Ascending aorta (tissue), 2 donors: ENCODE measurements at regions not wholly inside any gene's neighbourhood (a gene's known extent, or its start where the extent isn't known, plus 50 kb on each side); places are given as distances from the start of the nearest gene placed in this dataset.

Source experiments
- DNase-seq, 2 donors: peaks; one replicate each; pipeline ENCODE4 v3.0.0-alpha.2; 2019; ENCODE audit warnings: low spot score in 2 of 2
- H3K27ac ChIP-seq, 2 donors: fragments of 200-600 bp; sonication (generic); one replicate each; pipeline ENCODE4 v1.5.1; 2016 to 2017; ENCODE audit warnings: mild to moderate bottlenecking in 1 of 2
- H3K27me3 ChIP-seq: fragments of 200-600 bp; sonication (generic); one replicate; pipeline ENCODE4 v1.5.1; 2017
- H3K36me3 ChIP-seq, 2 donors: fragments of 200-600 bp; sonication (generic); one replicate each; pipeline ENCODE4 v1.5.1; 2016
- H3K4me1 ChIP-seq, 2 donors: fragments of 200-600 bp; sonication (generic); one replicate each; pipeline ENCODE4 v1.5.1; 2016 to 2017; ENCODE audit warnings: mild to moderate bottlenecking in 1 of 2
- H3K4me3 ChIP-seq, 2 donors: fragments of 200-600 bp; sonication (generic); one replicate each; pipeline ENCODE4 v1.5.1; 2016 to 2017; ENCODE audit warnings: mild to moderate bottlenecking in 1 of 2
- H3K9me3 ChIP-seq, 2 donors: fragments of 200-600 bp; sonication (generic); one replicate each; pipeline ENCODE4 v1.5.1; 2016
- CTCF ChIP-seq, 3 experiments: fragments of 200-600 bp in 2 of 3; fragments of 450-650 bp in 1 of 3; sonication (generic) in 2 of 3; IDR thresholded peaks; one replicate each; pipeline ENCODE4 v1.5.1; 2016 to 2019; ENCODE audit warnings: antibody characterized with exemption in 3 of 3, mild to moderate bottlenecking in 1 of 3, moderate library complexity in 1 of 3
- intact Hi-C: fragments of 100-400 bp; cut with DNase I; formaldehyde crosslinking; loops from one replicate; pipeline ENCODE4 v1.15.1; 2023

- peaks cover 0 to 5% of the 10 kb centered on the region in 2 donors for H3K9me3 ChIP-seq
- H3K4me1 ChIP-seq = no peaks in the 10 kb centered on the region
- intact Hi-C loops = loop anchor here (2.0 kb wide), 1 partner anchor 902 kb away; no protein-coding TSS in a partner anchor
- DNase-seq = no peak
- no peaks in the 10 kb centered on the region for H3K27me3 ChIP-seq
- no peak for TF ChIP-seq CTCF (IDR thresholded peaks at IDR 0.05)
- no peak overlapping the region for H3K27ac ChIP-seq
- H3K4me3 ChIP-seq = no peak overlapping the region
- no peaks in the 10 kb centered on the region for H3K36me3 ChIP-seq
Measured at GRCh38 chr6:85322446-85323105, 127.3 kb upstream of the NT5E start.

DNA sequence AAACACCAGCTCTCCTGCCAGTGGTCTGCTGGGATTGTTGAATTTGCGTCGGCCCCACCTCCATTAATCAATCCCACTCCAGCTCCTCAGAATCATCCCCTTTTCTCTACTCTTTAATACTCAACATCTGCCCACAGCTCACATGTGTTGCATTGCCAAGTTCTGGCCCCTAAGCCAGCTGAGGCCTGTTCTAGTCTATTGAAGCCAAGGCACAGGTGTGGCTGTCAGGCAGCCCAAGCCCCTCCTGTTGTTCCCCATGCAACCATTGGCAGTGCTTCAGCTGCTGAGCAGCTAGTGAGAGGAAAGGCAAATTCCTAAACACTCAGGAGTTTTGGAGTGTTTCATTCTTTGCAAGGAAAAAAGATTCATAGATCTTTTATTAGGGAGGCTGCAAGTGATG lies 128.0 kb upstream of the NT5E start:
- Histone ChIP-seq H3K36me3 (no peaks in the 10 kb centered on the region), H3K9me3 (peaks cover 0 to 7% of the 10 kb centered on the region in 2 donors), H3K27me3 (no peaks in the 10 kb centered on the region), H3K4me3 (no peak overlapping the region), H3K27ac (no peak overlapping the region), H3K4me1 (no peaks in the 10 kb centered on the region)
- no peak for DNase-seq
- no peak for TF ChIP-seq CTCF (IDR thresholded peaks at IDR 0.05)
- intact Hi-C loops = loop anchor here (2.0 kb wide), 1 partner anchor 901 kb away; no protein-coding TSS in a partner anchor

- no peaks in the 10 kb centered on the region for H3K27me3 ChIP-seq
- no peaks in the 10 kb centered on the region for H3K4me1 ChIP-seq
- no peak for TF ChIP-seq CTCF (IDR thresholded peaks at IDR 0.05)
- H3K36me3 ChIP-seq = no peaks in the 10 kb centered on the region
- no peak overlapping the region for H3K27ac ChIP-seq
- no peak for DNase-seq
- no peak overlapping the region for H3K4me3 ChIP-seq
- peaks cover 0 to 12% of the 10 kb centered on the region in 2 donors for H3K9me3 ChIP-seq
- intact Hi-C loops = no loop called here
Measured at GRCh38 chr6:85314586-85314985, 135.3 kb upstream of the NT5E start.

DNA sequence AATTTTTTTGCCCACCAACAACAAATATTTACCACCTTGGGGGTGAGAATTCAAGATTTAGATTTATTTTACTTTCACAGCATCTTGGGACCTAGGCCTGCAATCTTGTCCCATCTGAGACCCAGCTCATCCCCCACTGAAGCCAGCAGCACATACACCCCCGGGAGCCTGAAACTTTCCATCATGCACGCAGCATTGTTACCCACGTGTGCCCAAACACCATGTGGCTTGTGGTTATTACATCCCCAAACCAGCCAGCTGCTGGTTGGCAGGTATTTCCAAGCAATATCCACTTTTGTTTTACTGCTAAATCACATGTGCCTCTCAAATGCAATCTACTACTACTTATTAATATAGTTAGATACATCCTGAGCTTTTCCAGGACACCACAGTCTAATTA lies 149.3 kb upstream of the NT5E start:
- Histone ChIP-seq H3K27me3 (no peaks in the 10 kb centered on the region), H3K4me1 (no peaks in the 10 kb centered on the region)
- intact Hi-C loops = no loop called here

DNA sequence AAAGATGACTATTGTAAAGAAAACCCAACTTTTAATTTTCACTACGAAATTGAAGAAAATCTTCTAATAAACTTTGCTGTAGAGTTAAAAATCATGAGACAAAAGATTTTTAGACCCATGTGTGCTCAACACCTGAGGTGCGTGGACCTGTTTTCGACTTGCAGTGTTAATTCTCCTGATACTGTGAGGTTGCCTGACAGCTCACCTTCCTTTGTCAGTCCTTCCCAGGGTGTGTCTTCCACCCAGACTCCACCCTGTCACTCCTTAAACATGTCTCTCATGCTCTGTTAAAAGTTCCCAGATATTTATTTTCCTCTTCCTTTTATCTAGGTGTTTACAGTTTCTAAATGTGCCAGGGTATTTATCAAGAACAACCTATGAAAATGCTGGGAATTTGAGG lies 151.3 kb upstream of the NT5E start:
- Histone ChIP-seq H3K27me3 (no peaks in the 10 kb centered on the region), H3K36me3 (no peaks in the 10 kb centered on the region), H3K9me3 (no peaks in the 10 kb centered on the region), H3K4me3 (no peak overlapping the region), H3K27ac (no peak overlapping the region), H3K4me1 (no peaks in the 10 kb centered on the region)
- intact Hi-C loops = no loop called here
- no peak for TF ChIP-seq CTCF (IDR thresholded peaks at IDR 0.05)
- DNase-seq = no peak

More for the DNA sequence above, 149.3 kb upstream of the NT5E start:
- TF ChIP-seq CTCF (IDR thresholded peaks at IDR 0.05) = no peak
- Histone ChIP-seq H3K36me3 (no peaks in the 10 kb centered on the region), H3K9me3 (no peaks in the 10 kb centered on the region), H3K4me3 (no peak overlapping the region), H3K27ac (no peak overlapping the region)
- no peak for DNase-seq

GRCh38 chr6:85291326-85291725 lies 158.6 kb upstream of the NT5E start:
- no peak for DNase-seq
- no peaks in the 10 kb centered on the region for H3K9me3 ChIP-seq
- TF ChIP-seq CTCF (IDR thresholded peaks at IDR 0.05) = no peak
- H3K27me3 ChIP-seq = no peaks in the 10 kb centered on the region
- no peaks in the 10 kb centered on the region for H3K36me3 ChIP-seq
- no peak overlapping the region for H3K27ac ChIP-seq
- H3K4me3 ChIP-seq = no peak overlapping the region
- intact Hi-C loops = no loop called here
- no peaks in the 10 kb centered on the region for H3K4me1 ChIP-seq
